Mucosa of descending colon (tissue), 3 donors: ENCODE measurements at regions not wholly inside any gene's neighbourhood (a gene's known extent, or its start where the extent isn't known, plus 50 kb on each side); places are given as distances from the start of the nearest gene placed in this dataset.

Experiments
- ATAC-seq: fragments of 200-7000 bp; cut with Tn5 transposase; one replicate; pipeline ENCODE4 v1.9.1; 2020; ENCODE audit warnings: mild to moderate bottlenecking, moderate library complexity
- DNase-seq, 3 donors: peaks; one replicate each; pipeline ENCODE4 v3.0.0-alpha.2; 2020
- H3K36me3 ChIP-seq: fragments of 200-600 bp; one replicate; pipeline ENCODE4 v1.8.0; 2021; ENCODE audit warnings: low read depth, mild to moderate bottlenecking
- H3K4me1 ChIP-seq: fragments of 200-600 bp; one replicate; pipeline ENCODE4 v1.8.0; 2021; ENCODE audit warnings: low read depth, mild to moderate bottlenecking
- H3K4me3 ChIP-seq: fragments of 200-600 bp; one replicate; pipeline ENCODE4 v1.8.0; 2021; ENCODE audit warnings: mild to moderate bottlenecking
- H3K9me3 ChIP-seq: fragments of 200-600 bp; one replicate; pipeline ENCODE4 v1.8.0; 2021; ENCODE audit warnings: mild to moderate bottlenecking
- CTCF ChIP-seq: fragments of 200-600 bp; IDR thresholded peaks from one replicate; pipeline ENCODE4 v1.8.0; 2022; ENCODE audit warnings: antibody characterized with exemption, mild to moderate bottlenecking
- intact Hi-C, 2 donors: fragments of 100-400 bp; cut with DNase I in 1 of 2; cut with micrococcal nuclease in 1 of 2; formaldehyde crosslinking; loops; one replicate each; pipeline versions ENCODE4 v1.11.0 to v1.11.1; 2022; cut with DNase I, micrococcal nuclease
- donor health status: DM: no; HTN: no; CAD: no; lungs with moderate emphysema.
- donor health status: DM: no; HTN: no; CAD: no.
- donor health status: DM: no; HTN: yes; CAD: no.

GRCh38 chr2:22903616-22904015 lies 481.4 kb upstream of the KLHL29 start:
- Histone ChIP-seq H3K9me3 (no peaks in the 10 kb centered on the region), H3K4me1 (no peaks in the 10 kb centered on the region), H3K36me3 (no peaks in the 10 kb centered on the region), H3K4me3 (no peak overlapping the region)
- intact Hi-C loops: no loop called here
- no peak for DNase-seq
- TF ChIP-seq CTCF: no peak
- no peak for ATAC-seq

- H3K36me3 ChIP-seq: no peaks in the 10 kb centered on the region
- intact Hi-C loops: no loop called here
- DNase-seq (peak in 2 of 3 donors; percentile 35 to 62), ATAC-seq (peak; percentile 39)
- no peaks in the 10 kb centered on the region for H3K9me3 ChIP-seq
- no peaks in the 10 kb centered on the region for H3K4me1 ChIP-seq
- no peak overlapping the region for H3K4me3 ChIP-seq
- peak; percentile 6 for TF ChIP-seq CTCF
Measured at GRCh38 chr2:22904126-22904684, 480.8 kb upstream of the KLHL29 start.

- ATAC-seq (peak; percentile 89), DNase-seq (peak in 1 of 3 donors; percentile 7)
- H3K4me3 ChIP-seq: no peak overlapping the region
- intact Hi-C loops: no loop called here
- no peak for TF ChIP-seq CTCF
- H3K4me1 ChIP-seq: no peaks in the 10 kb centered on the region
- H3K9me3 ChIP-seq: no peaks in the 10 kb centered on the region
- H3K36me3 ChIP-seq: no peaks in the 10 kb centered on the region
Measured at GRCh38 chr2:22907330-22907729, 477.6 kb upstream of the KLHL29 start.

GRCh38 chr2:22912398-22912797 lies 472.6 kb upstream of the KLHL29 start:
- H3K9me3 ChIP-seq: no peaks in the 10 kb centered on the region
- no peak for TF ChIP-seq CTCF
- DNase-seq (no peak), ATAC-seq (peak; percentile 29)
- H3K36me3 ChIP-seq: no peaks in the 10 kb centered on the region
- intact Hi-C loops: no loop called here
- no peaks in the 10 kb centered on the region for H3K4me1 ChIP-seq
- no peak overlapping the region for H3K4me3 ChIP-seq

- no peak for TF ChIP-seq CTCF
- no peaks in the 10 kb centered on the region for H3K9me3 ChIP-seq
- ATAC-seq (peak; percentile 20), DNase-seq (no peak)
- intact Hi-C loops: no loop called here
- H3K4me3 ChIP-seq: no peak overlapping the region
- H3K4me1 ChIP-seq: no peaks in the 10 kb centered on the region
- no peaks in the 10 kb centered on the region for H3K36me3 ChIP-seq
Measured at GRCh38 chr2:22929998-22930397, 455.0 kb upstream of the KLHL29 start.

GRCh38 chr2:22930781-22931180 lies 454.2 kb upstream of the KLHL29 start:
- intact Hi-C loops: no loop called here
- Histone ChIP-seq H3K9me3 (no peaks in the 10 kb centered on the region), H3K36me3 (no peaks in the 10 kb centered on the region), H3K4me3 (no peak overlapping the region), H3K4me1 (no peaks in the 10 kb centered on the region)
- ATAC-seq (peak; percentile 82), DNase-seq (no peak)
- TF ChIP-seq CTCF: no peak
